ENCODE measurements at regions not wholly inside any gene's neighbourhood (a gene's known extent, or its start where the extent isn't known, plus 50 kb on each side); places are given as distances from the start of the nearest gene placed in this dataset.

DNA sequence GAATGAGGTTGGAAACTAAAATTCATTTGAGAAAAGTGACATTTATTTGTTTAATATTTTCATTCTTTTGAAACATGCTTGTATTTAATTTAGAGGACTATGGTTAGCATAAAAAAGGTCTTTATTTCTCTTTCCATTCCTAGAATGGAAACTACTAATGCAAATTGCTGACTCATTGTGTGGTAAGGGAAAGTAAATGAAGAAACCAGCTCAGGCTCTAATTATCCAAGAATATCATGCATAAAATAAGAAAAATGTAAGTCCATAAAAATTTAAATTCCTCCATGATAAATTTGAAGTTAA, 777.0 kb upstream of the SLITRK1 start:
- no peak for ATAC-seq (ENCODE audit: low FRiP score in 2 of 2)
- H3K4me3 ChIP-seq, result no peak overlapping the region
- H3K9me3 ChIP-seq, result no peaks in the 10 kb centered on the region
- no peak for TF ChIP-seq EP300 (IDR thresholded peaks at IDR 0.05)
- no peak for TF ChIP-seq POLR2AphosphoS5 (IDR thresholded peaks at IDR 0.05)
- TF ChIP-seq POLR2A (IDR thresholded peaks at IDR 0.05), result no peak
- TF ChIP-seq, protein P1, sequence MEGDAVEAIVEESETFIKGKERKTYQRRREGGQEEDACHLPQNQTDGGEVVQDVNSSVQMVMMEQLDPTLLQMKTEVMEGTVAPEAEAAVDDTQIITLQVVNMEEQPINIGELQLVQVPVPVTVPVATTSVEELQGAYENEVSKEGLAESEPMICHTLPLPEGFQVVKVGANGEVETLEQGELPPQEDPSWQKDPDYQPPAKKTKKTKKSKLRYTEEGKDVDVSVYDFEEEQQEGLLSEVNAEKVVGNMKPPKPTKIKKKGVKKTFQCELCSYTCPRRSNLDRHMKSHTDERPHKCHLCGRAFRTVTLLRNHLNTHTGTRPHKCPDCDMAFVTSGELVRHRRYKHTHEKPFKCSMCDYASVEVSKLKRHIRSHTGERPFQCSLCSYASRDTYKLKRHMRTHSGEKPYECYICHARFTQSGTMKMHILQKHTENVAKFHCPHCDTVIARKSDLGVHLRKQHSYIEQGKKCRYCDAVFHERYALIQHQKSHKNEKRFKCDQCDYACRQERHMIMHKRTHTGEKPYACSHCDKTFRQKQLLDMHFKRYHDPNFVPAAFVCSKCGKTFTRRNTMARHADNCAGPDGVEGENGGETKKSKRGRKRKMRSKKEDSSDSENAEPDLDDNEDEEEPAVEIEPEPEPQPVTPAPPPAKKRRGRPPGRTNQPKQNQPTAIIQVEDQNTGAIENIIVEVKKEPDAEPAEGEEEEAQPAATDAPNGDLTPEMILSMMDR (IDR thresholded peaks at IDR 0.05), result no peak
- no peak overlapping the region for H3K27ac ChIP-seq
- no peaks in the 10 kb centered on the region for H3K4me1 ChIP-seq
- no peaks in the 10 kb centered on the region for H3K27me3 ChIP-seq
- H3K36me3 ChIP-seq, result no peaks in the 10 kb centered on the region
- DNase-seq, result no peak

DNA sequence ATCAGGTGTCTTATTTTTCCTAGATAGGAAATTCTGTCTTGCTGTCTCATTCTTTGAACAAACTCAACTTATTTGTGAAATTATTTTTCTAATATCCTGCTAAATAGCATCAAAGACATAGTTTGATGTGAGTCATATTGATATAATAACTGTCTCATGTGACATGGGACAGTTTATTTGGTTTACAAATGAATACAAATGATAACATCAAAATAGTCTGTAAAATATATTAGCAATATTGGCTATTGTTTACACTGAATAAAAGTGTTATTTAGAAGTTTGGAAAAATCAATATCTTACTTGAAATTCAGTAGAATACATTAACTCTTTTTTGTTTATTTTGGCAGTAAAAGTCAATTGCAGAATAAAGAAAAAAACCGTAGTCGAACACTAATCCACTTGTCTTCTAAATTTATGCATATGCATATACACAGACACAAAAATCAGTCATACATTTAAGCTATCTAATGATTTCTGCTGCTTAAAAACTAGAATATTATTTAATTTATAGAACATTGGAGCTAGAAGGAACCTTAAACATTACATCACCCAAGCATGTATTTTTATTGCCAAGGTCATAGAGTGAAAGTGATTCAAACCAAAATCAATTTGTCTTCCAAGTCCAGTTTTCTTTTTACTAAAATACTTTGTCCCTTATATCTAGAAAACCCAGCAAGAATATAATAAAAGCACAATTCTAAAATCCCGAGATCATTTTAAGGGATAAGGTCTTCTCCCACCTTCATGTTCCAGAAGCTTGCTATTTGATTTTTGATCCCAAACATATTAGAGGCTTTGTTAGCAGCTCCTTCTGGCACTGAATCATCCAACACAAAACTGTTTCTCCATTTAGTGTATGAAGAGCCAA, 776.5 kb upstream of the SLITRK1 start:
- no peak overlapping the region for H3K4me3 ChIP-seq
- no peaks in the 10 kb centered on the region for H3K9me3 ChIP-seq
- ATAC-seq (ENCODE audit: low FRiP score in 2 of 2) (no peak), DNase-seq (no peak)
- H3K36me3 ChIP-seq, result no peaks in the 10 kb centered on the region
- TF ChIP-seq, protein P1 (IDR thresholded peaks at IDR 0.05), result no peak
- no peak for TF ChIP-seq POLR2A (IDR thresholded peaks at IDR 0.05)
- TF ChIP-seq POLR2AphosphoS5 (IDR thresholded peaks at IDR 0.05), result no peak
- H3K4me1 ChIP-seq, result no peaks in the 10 kb centered on the region
- WGBS, 2 donors, result 74 to 78% methylated on average over 3 of the region's 3 CpGs
- no peak overlapping the region for H3K27ac ChIP-seq
- no peaks in the 10 kb centered on the region for H3K27me3 ChIP-seq

DNA sequence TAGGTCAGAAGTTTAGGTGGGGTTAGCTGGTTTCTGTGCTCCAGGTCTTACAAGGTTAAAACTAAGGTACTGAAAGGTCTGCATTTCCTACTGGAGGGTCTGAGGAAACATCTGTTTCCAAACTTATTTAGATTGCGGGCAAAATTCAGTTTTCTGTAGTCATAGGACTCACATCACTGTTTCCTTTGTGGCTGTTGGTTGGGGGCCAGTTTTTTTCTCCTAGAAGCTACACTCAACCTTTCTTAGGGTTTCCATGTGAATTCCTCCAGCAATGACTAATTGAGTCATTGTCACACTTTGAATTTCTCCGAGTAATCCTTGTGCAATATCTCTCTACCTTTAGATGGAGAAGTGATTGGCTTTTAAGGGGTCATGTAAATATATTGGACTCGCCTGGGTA, 773.4 kb upstream of the SLITRK1 start:
- H3K4me3 ChIP-seq, result no peak overlapping the region
- H3K36me3 ChIP-seq, result no peaks in the 10 kb centered on the region
- H3K27me3 ChIP-seq, result no peaks in the 10 kb centered on the region
- TF ChIP-seq EP300 (IDR thresholded peaks at IDR 0.05) (no peak), POLR2A (IDR thresholded peaks at IDR 0.05) (no peak), POLR2AphosphoS5 (IDR thresholded peaks at IDR 0.05) (no peak)
- TF ChIP-seq, protein P1 (IDR thresholded peaks at IDR 0.05), result no peak
- H3K27ac ChIP-seq, result no peak overlapping the region
- DNase-seq (no peak), ATAC-seq (ENCODE audit: low FRiP score in 2 of 2) (no peak)
- no peaks in the 10 kb centered on the region for H3K9me3 ChIP-seq
- H3K4me1 ChIP-seq, result no peaks in the 10 kb centered on the region
- 37 to 57% methylated on average over 3 of the region's 3 CpGs for WGBS, 2 donors

DNA sequence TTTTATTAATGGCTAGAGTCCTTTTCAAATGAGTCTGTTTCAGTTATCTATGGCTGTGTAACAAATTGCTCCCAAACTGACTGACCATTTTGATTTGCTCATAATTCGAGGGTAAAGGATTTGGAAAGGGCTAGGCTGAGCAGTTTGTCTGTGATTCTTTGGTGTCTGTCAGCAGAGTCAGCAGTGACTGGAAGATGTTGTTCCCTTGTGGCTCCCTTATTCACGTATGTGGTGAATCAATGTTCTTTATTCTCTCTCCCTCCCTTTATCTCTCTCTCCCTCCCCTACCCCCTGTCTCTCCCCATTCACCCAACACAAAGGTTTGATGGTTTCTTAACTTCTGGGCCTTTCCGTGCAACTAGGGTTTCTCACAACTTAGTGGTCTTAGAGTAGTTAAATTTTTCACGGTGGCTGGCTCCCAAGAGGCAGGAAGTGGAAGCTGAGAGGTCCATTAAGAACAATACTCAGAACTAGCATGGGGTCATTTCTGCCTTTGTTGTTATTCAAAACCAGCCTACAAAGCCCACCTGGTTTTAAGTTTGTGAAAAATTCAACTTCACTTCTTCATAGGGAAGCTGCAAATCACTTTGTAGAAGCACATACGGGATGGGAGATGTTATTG, 772.5 kb upstream of the SLITRK1 start:
- 50 to 56% methylated on average over 5 of the region's 5 CpGs for WGBS, 2 donors
- no peaks in the 10 kb centered on the region for H3K4me1 ChIP-seq
- no peak for ATAC-seq (ENCODE audit: low FRiP score in 2 of 2)

More for the DNA sequence above, 772.5 kb upstream of the SLITRK1 start:
- Histone ChIP-seq H3K27me3 (no peaks in the 10 kb centered on the region), H3K9me3 (no peaks in the 10 kb centered on the region), H3K27ac (no peak overlapping the region), H3K4me3 (no peak overlapping the region), H3K36me3 (no peaks in the 10 kb centered on the region)
- TF ChIP-seq EP300 (IDR thresholded peaks at IDR 0.05) (no peak), POLR2AphosphoS5 (IDR thresholded peaks at IDR 0.05) (no peak), POLR2A (IDR thresholded peaks at IDR 0.05) (no peak)
- TF ChIP-seq, protein P1 (IDR thresholded peaks at IDR 0.05), result no peak
- DNase-seq, result no peak

All from upper lobe of left lung (tissue), 6 donors.